Liver (tissue), 8 donors: ENCODE measurements at regions not wholly inside any gene's neighbourhood (a gene's known extent, or its start where the extent isn't known, plus 50 kb on each side); places are given as distances from the start of the nearest gene placed in this dataset.

ENCODE experiments used
- DNase-seq: peaks from one replicate; pipeline ENCODE4 v3.0.0-alpha.2; 2017; ENCODE audit warnings: low spot score
- H3K27ac ChIP-seq, 2 donors: one replicate each; pipeline ENCODE4 v1.7.0; 2013; ENCODE audit warnings: inconsistent platforms in 2 of 2, low read length in 2 of 2, control low read depth in 1 of 2, low read depth in 1 of 2, mild to moderate bottlenecking in 1 of 2
- H3K27me3 ChIP-seq, 4 donors: one replicate each; pipeline versions ENCODE4 v1.6.1 to v1.7.0; 2013; ENCODE audit warnings: low read length in 3 of 4, inconsistent platforms in 1 of 4, mild to moderate bottlenecking in 1 of 4, moderate library complexity in 1 of 4; ENCODE audit not compliant: control insufficient read depth in 4 of 4, insufficient read depth in 4 of 4
- H3K36me3 ChIP-seq, 4 donors: one replicate each; pipeline versions ENCODE4 v1.6.1 to v1.7.0; 2013; ENCODE audit warnings: low read length in 3 of 4, mild to moderate bottlenecking in 3 of 4, low read depth in 1 of 4, moderate library complexity in 1 of 4; ENCODE audit not compliant: control insufficient read depth in 4 of 4, insufficient read depth in 3 of 4
- H3K4me1 ChIP-seq, 4 donors: one replicate each; pipeline versions ENCODE4 v1.6.1 to v1.7.0; 2013; ENCODE audit warnings: low read length in 3 of 4, mild to moderate bottlenecking in 3 of 4, moderate library complexity in 1 of 4; ENCODE audit not compliant: control insufficient read depth in 4 of 4, insufficient read depth in 4 of 4
- H3K4me3 ChIP-seq, 3 donors: one replicate each; pipeline versions ENCODE4 v1.6.1 to v1.7.0; 2013; ENCODE audit warnings: low read length in 3 of 3, control low read depth in 1 of 3, low read depth in 1 of 3, mild to moderate bottlenecking in 1 of 3
- H3K9ac ChIP-seq, 2 donors: one replicate each; pipeline ENCODE4 v1.7.0; 2013; ENCODE audit warnings: low read length in 2 of 2, mild to moderate bottlenecking in 2 of 2, moderate library complexity in 2 of 2, control low read depth in 1 of 2, low read depth in 1 of 2
- H3K9me3 ChIP-seq, 4 donors: one replicate each; pipeline versions ENCODE4 v1.6.1 to v1.7.0; 2013; ENCODE audit warnings: low read length in 3 of 4; ENCODE audit not compliant: control insufficient read depth in 4 of 4
- CTCF ChIP-seq: fragments of 150-350 bp; IDR thresholded peaks from 2 replicates; pipeline ENCODE4 v1.5.1; 2017; ENCODE audit warnings: improper control_type of control experiment, low read depth, low read length; ENCODE audit not compliant: missing input control
- EGR1 ChIP-seq, 2 donors: IDR thresholded peaks; 2 replicates each; pipeline ENCODE4 v1.6.1; 2016 to 2018; ENCODE audit warnings: antibody characterized with exemption in 2 of 2, low read depth in 2 of 2
- FOXA2 ChIP-seq: IDR thresholded peaks from 2 replicates; pipeline ENCODE4 v1.6.1; 2016; ENCODE audit warnings: antibody characterized with exemption
- GABPA ChIP-seq, 2 donors: IDR thresholded peaks in 1 of 2; conservative IDR thresholded peaks in 1 of 2; 2 replicates each; pipeline ENCODE4 v1.6.1; 2016; ENCODE audit warnings: antibody characterized with exemption in 2 of 2, mild to moderate bottlenecking in 1 of 2, moderate library complexity in 1 of 2
- HNF4A ChIP-seq, 2 donors: conservative IDR thresholded peaks; 2 replicates each; pipeline ENCODE4 v1.6.1; 2016; ENCODE audit warnings: antibody characterized with exemption in 2 of 2, mild to moderate bottlenecking in 2 of 2
- HNF4G ChIP-seq: IDR thresholded peaks from 2 replicates; pipeline ENCODE4 v1.6.1; 2016; ENCODE audit warnings: antibody characterized with exemption
- JUND ChIP-seq, 2 donors: IDR thresholded peaks; 2 replicates each; pipeline ENCODE4 v1.6.1; 2016; ENCODE audit warnings: antibody characterized with exemption in 2 of 2
- NR2F2 ChIP-seq: IDR thresholded peaks from 2 replicates; pipeline ENCODE4 v1.6.1; 2016; ENCODE audit warnings: antibody characterized with exemption
- RAD21 ChIP-seq, 2 donors: IDR thresholded peaks; 2 replicates each; pipeline ENCODE4 v1.6.1; 2016; ENCODE audit warnings: antibody characterized with exemption in 2 of 2, mild to moderate bottlenecking in 2 of 2
- REST ChIP-seq: IDR thresholded peaks from 2 replicates; pipeline ENCODE4 v1.6.1; 2016; ENCODE audit warnings: antibody characterized with exemption, mild to moderate bottlenecking
- SP1 ChIP-seq: IDR thresholded peaks from 2 replicates; pipeline ENCODE4 v1.6.1; 2018; ENCODE audit warnings: antibody characterized with exemption, mild to moderate bottlenecking
- YY1 ChIP-seq: IDR thresholded peaks from 2 replicates; pipeline ENCODE4 v1.6.1; 2016; ENCODE audit warnings: antibody characterized with exemption, mild to moderate bottlenecking
- ZBTB33 ChIP-seq: IDR thresholded peaks from 2 replicates; pipeline ENCODE4 v1.6.1; 2016; ENCODE audit warnings: antibody characterized with exemption
- WGBS: extraction: QIAGEN DNeasy Blood & Tissue Kit; methylation state at CpG from one replicate; pipeline ENCODE4 v1.1.7; 2013; 5-methylcytosine and 5-hydroxymethylcytosine counted together
- TF ChIP-seq, protein P1 (sequence below): IDR thresholded peaks from 2 replicates; pipeline ENCODE4 v1.6.1; 2016; ENCODE audit warnings: antibody characterized with exemption
- TF ChIP-seq, protein P2 (sequence below): IDR thresholded peaks from 2 replicates; pipeline ENCODE4 v1.6.1; 2016; ENCODE audit warnings: antibody characterized with exemption
- donor health status: healthy.
- donor health status: healthy.
- donor health status: healthy.
- donor health status: healthy.
- donor health status: healthy.

GRCh38 chr5:39850291-39850690, 425.5 kb upstream of the DAB2 start:
- Histone ChIP-seq H3K27me3 (no peaks in the 10 kb centered on the region), H3K9ac (no peak overlapping the region), H3K9me3 (no peaks in the 10 kb centered on the region), H3K27ac (no peak overlapping the region), H3K36me3 (no peaks in the 10 kb centered on the region), H3K4me3 (no peak overlapping the region), H3K4me1 (no peaks in the 10 kb centered on the region)
- TF ChIP-seq, protein P1, sequence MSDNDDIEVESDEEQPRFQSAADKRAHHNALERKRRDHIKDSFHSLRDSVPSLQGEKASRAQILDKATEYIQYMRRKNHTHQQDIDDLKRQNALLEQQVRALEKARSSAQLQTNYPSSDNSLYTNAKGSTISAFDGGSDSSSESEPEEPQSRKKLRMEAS: no peak
- TF ChIP-seq ZBTB33 (no peak), JUND (IDR thresholded peaks at IDR 0.05) (no peak), NR2F2 (no peak), GABPA (IDR thresholded peaks at IDR 0.05 in 1 of 2, conservative IDR thresholded peaks at IDR 0.05 in 1 of 2) (no peak), EGR1 (IDR thresholded peaks at IDR 0.05; ENCODE audit: low read depth in 2 of 2) (no peak), HNF4A (conservative IDR thresholded peaks at IDR 0.05) (no peak), REST (no peak), FOXA2 (no peak)
- no peak for DNase-seq
- 78% methylated on average over 4 of the region's 4 CpGs for WGBS

- Histone ChIP-seq H3K27ac (no peak overlapping the region), H3K4me1 (no peaks in the 10 kb centered on the region), H3K4me3 (no peak overlapping the region), H3K36me3 (no peaks in the 10 kb centered on the region), H3K9ac (no peak overlapping the region), H3K27me3 (no peaks in the 10 kb centered on the region), H3K9me3 (no peaks in the 10 kb centered on the region)
- TF ChIP-seq HNF4G: no peak
- no peak for TF ChIP-seq NR2F2
- no peak for TF ChIP-seq SP1
- TF ChIP-seq, protein P2, sequence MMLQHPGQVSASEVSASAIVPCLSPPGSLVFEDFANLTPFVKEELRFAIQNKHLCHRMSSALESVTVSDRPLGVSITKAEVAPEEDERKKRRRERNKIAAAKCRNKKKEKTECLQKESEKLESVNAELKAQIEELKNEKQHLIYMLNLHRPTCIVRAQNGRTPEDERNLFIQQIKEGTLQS: no peak
- DNase-seq: no peak
These were observed 421.4 kb upstream of the DAB2 start for GRCh38 chr5:39846144-39846543.

DNA sequence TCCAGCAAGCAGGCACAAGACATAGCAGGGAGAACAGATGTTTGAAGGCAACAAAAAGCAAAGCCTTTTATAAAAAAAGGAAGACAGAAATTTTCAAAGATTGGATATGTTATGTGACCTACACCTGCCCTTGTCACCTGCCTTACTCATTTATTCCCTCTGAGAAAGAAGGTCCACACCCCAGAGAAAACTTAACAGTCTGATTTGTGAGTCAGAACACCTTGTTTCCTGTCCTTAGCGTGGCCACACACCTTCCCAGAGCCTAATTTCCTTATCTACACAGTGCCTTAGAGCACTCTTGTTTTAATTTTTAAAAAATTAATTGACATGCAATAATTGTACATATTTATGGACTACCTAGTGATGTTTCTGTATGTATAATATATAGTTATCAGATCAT, 419.0 kb upstream of the DAB2 start:
- Histone ChIP-seq H3K36me3 (no peaks in the 10 kb centered on the region), H3K9me3 (peaks cover 1 to 7% (median 4%) of the 10 kb centered on the region in 4 donors), H3K4me3 (no peak overlapping the region), H3K4me1 (no peaks in the 10 kb centered on the region), H3K27me3 (no peaks in the 10 kb centered on the region), H3K9ac (no peak overlapping the region), H3K27ac (no peak overlapping the region)
- DNase-seq: no peak
- WGBS: 74% methylated on average over 1 of the region's 1 CpG
- TF ChIP-seq RAD21 (IDR thresholded peaks at IDR 0.05): no peak
- TF ChIP-seq YY1: no peak
- no peak for TF ChIP-seq REST
- TF ChIP-seq FOXA2: no peak
- TF ChIP-seq CTCF: no peak
- TF ChIP-seq, protein P2: no peak
